H9 (cell line): ENCODE measurements at regions not wholly inside any gene's neighbourhood (a gene's known extent, or its start where the extent isn't known, plus 50 kb on each side); places are given as distances from the start of the nearest gene placed in this dataset.

Experiments
- DNase-seq: peaks from one replicate; pipeline ENCODE4 v3.0.0-alpha.2; 2017
- H2AFZ ChIP-seq: one replicate; pipeline ENCODE4 v1.6.1; 2013; ENCODE audit warnings: mild to moderate bottlenecking, low read length, control low read depth, moderate library complexity
- H2AK5ac ChIP-seq: 2 replicates; pipeline ENCODE4 v1.6.1; 2013; ENCODE audit warnings: low read length, control low read depth, mixed read lengths; ENCODE audit not compliant: insufficient read length
- H2BK120ac ChIP-seq: one replicate; pipeline ENCODE4 v1.6.1; 2013; ENCODE audit warnings: low read depth, mild to moderate bottlenecking, low read length, control low read depth, inconsistent platforms; ENCODE audit not compliant: poor library complexity, severe bottlenecking
- H2BK12ac ChIP-seq: 2 replicates; pipeline ENCODE4 v1.6.1; 2013; ENCODE audit warnings: low read length, control low read depth, mixed read lengths, low read depth; ENCODE audit not compliant: insufficient read length
- H2BK15ac ChIP-seq: 2 replicates; pipeline ENCODE4 v1.6.1; 2013; ENCODE audit warnings: low read depth, low read length, control low read depth
- H2BK20ac ChIP-seq: one replicate; pipeline ENCODE4 v1.6.1; 2013; ENCODE audit warnings: low read depth, mild to moderate bottlenecking, low read length, control low read depth, inconsistent platforms; ENCODE audit not compliant: poor library complexity, severe bottlenecking
- H2BK5ac ChIP-seq: 2 replicates; pipeline ENCODE4 v1.6.1; 2013; ENCODE audit warnings: low read length, control low read depth, mixed read lengths; ENCODE audit not compliant: insufficient read length
- H3K14ac ChIP-seq: 2 replicates; pipeline ENCODE4 v1.6.1; 2013; ENCODE audit warnings: low read length, control low read depth; ENCODE audit not compliant: insufficient read depth
- H3K18ac ChIP-seq: 2 replicates; pipeline ENCODE4 v1.6.1; 2013; ENCODE audit warnings: low read depth, mild to moderate bottlenecking, mixed read lengths, low read length, control low read depth; ENCODE audit not compliant: insufficient read length
- H3K23ac ChIP-seq: 2 replicates; pipeline ENCODE4 v1.6.1; 2013; ENCODE audit warnings: low read length, control low read depth, mixed read lengths, low read depth; ENCODE audit not compliant: insufficient read length
- H3K23me2 ChIP-seq: 2 replicates; pipeline ENCODE4 v1.6.1; 2013; ENCODE audit warnings: low read depth, mild to moderate bottlenecking, mixed read lengths, low read length, control low read depth; ENCODE audit not compliant: insufficient read length, poor library complexity, severe bottlenecking
- H3K27ac ChIP-seq: 2 replicates; pipeline ENCODE4 v1.5.1; 2013; ENCODE audit warnings: low read length, control low read depth, mixed read lengths, low read depth; ENCODE audit not compliant: insufficient read length
- H3K27me3 ChIP-seq: 2 replicates; pipeline ENCODE4 v1.6.1; 2013; ENCODE audit warnings: low read length, control low read depth, inconsistent platforms; ENCODE audit not compliant: insufficient read depth
- H3K4ac ChIP-seq: 2 replicates; pipeline ENCODE4 v1.6.1; 2013; ENCODE audit warnings: low read depth, mild to moderate bottlenecking, control low read depth, inconsistent platforms, low read length, moderate library complexity
- H3K4me1 ChIP-seq: 2 replicates; pipeline ENCODE4 v1.6.1; 2013; ENCODE audit warnings: low read length, control low read depth, inconsistent platforms; ENCODE audit not compliant: insufficient read depth
- H3K4me2 ChIP-seq: 2 replicates; pipeline ENCODE4 v1.6.1; 2013; ENCODE audit warnings: low read length, control low read depth, mixed read lengths; ENCODE audit not compliant: insufficient read length, insufficient read depth
- H3K56ac ChIP-seq: 2 replicates; pipeline ENCODE4 v1.6.1; 2013; ENCODE audit warnings: low read depth, mild to moderate bottlenecking, mixed read lengths, low read length, control low read depth; ENCODE audit not compliant: insufficient read length
- H3K79me1 ChIP-seq: 2 replicates; pipeline ENCODE4 v1.6.1; 2013; ENCODE audit warnings: low read depth, mild to moderate bottlenecking, moderate library complexity, low read length, control low read depth, inconsistent platforms; ENCODE audit not compliant: insufficient read depth, poor library complexity, severe bottlenecking
- H3K79me2 ChIP-seq: 2 replicates; pipeline ENCODE4 v1.6.1; 2013; ENCODE audit warnings: low read length, control low read depth, inconsistent platforms; ENCODE audit not compliant: insufficient read depth
- H3K9ac ChIP-seq: 2 replicates; pipeline ENCODE4 v1.6.1; 2013; ENCODE audit warnings: low read length, control low read depth, mixed read lengths; ENCODE audit not compliant: insufficient read length; ENCODE audit errors: extremely low read depth
- H3K9me3 ChIP-seq: one replicate; pipeline ENCODE4 v1.6.1; 2013; ENCODE audit warnings: low read depth, low read length, inconsistent platforms; ENCODE audit not compliant: control insufficient read depth
- H3T11ph ChIP-seq: one replicate; pipeline ENCODE4 v1.6.1; 2013; ENCODE audit warnings: mild to moderate bottlenecking, low read length, control low read depth, inconsistent platforms
- H4K20me1 ChIP-seq: one replicate; pipeline ENCODE4 v1.6.1; 2013; ENCODE audit not compliant: control insufficient read depth, insufficient read length, insufficient read depth
- H4K5ac ChIP-seq: 2 replicates; pipeline ENCODE4 v1.6.1; 2013; ENCODE audit warnings: low read depth, mild to moderate bottlenecking, mixed read lengths, low read length, control low read depth; ENCODE audit not compliant: insufficient read length
- H4K8ac ChIP-seq: replicated peaks from 2 replicates; pipeline ENCODE4 v1.6.1; 2013; ENCODE audit warnings: low read length, control low read depth, mixed read lengths, low read depth; ENCODE audit not compliant: insufficient read length
- H4K91ac ChIP-seq: 2 replicates; pipeline ENCODE4 v1.6.1; 2013; ENCODE audit warnings: low read depth, mild to moderate bottlenecking, moderate library complexity, mixed read lengths, low read length, control low read depth; ENCODE audit not compliant: insufficient read length
- H3K27ac Mint-ChIP-seq, 3 experiments: 2 replicates in 2 of 3; 3 replicates in 1 of 3; pipeline ENCODE4 v1.8.0; 2020 to 2021; ENCODE audit warnings: mixed read lengths in 3 of 3, mild to moderate bottlenecking in 1 of 3, moderate library complexity in 1 of 3
- H3K27me3 Mint-ChIP-seq: 2 replicates; pipeline ENCODE4 v1.8.0; 2021; ENCODE audit warnings: low read depth, mild to moderate bottlenecking, moderate library complexity, mixed read lengths
- H3K36me3 Mint-ChIP-seq, 3 experiments: 2 replicates in 2 of 3; 3 replicates in 1 of 3; pipeline ENCODE4 v1.8.0; 2020 to 2021; ENCODE audit warnings: low read depth in 3 of 3, mixed read lengths in 3 of 3; ENCODE audit not compliant: insufficient read depth in 1 of 3
- H3K4me1 Mint-ChIP-seq, 2 experiments: 2 replicates each; pipeline ENCODE4 v1.8.0; 2020; ENCODE audit warnings: mixed read lengths in 2 of 2
- H3K4me3 Mint-ChIP-seq, 2 experiments: 2 replicates in 1 of 2; 3 replicates in 1 of 2; pipeline ENCODE4 v1.8.0; 2020 to 2021; ENCODE audit warnings: mild to moderate bottlenecking in 2 of 2, mixed read lengths in 2 of 2, moderate library complexity in 1 of 2
- H3K9me3 Mint-ChIP-seq, 2 experiments: 2 replicates in 1 of 2; 3 replicates in 1 of 2; pipeline ENCODE4 v1.8.0; 2020; ENCODE audit warnings: mild to moderate bottlenecking in 2 of 2, mixed read lengths in 2 of 2, moderate library complexity in 1 of 2
- WGBS: extraction: QIAGEN DNeasy Blood & Tissue Kit; methylation state at CpG from one replicate; pipeline ENCODE4 v1.1.7; 2013; ENCODE audit warnings: missing lambda C conversion rate, low lambda C conversion rate, mixed read lengths; ENCODE audit not compliant: insufficient read length; ENCODE audit errors: extremely low coverage; 5-methylcytosine and 5-hydroxymethylcytosine counted together
- TF ChIP-seq, protein P1 (sequence below): fragments of 200-600 bp; sonication (generic); conservative IDR thresholded peaks from 3 replicates; pipeline ENCODE4 v1.8.0; 2021; ENCODE audit warnings: antibody characterized with exemption, mild to moderate bottlenecking

DNA sequence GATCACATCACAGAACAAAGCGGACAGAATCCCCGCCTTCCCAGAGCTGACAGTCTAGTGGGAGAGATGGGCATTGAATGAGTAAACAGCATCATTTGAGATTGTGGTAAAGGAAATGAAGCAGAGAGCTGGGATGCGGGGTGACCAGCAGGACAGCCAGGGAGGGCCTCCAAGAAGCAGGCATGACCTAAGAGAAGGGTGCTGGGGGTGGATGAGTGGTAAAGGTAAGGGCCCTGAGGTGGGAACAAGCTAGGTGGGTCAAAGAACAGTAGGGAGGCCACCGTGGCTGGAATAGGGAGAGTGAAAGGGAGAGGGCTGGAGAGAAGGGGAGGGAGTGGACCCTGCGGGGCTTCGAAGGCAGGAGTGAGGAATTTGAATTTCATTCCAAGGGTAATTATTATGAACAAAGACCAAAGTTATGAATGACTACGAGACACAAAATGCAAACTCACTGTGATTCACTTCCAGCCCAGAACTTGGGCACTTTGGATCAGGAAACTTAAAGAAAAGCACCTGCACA lies 61.4 kb downstream of the CEBPB start:
- peak overlapping the region in 1 of 3 experiments; percentile 53; a peak in 1 of 7 replicates for H3K27ac Mint-ChIP-seq
- Histone ChIP-seq H3K56ac (no peak overlapping the region), H2BK12ac (no peak overlapping the region), H3K4me2 (no peak overlapping the region), H2BK15ac (no peak overlapping the region), H2BK5ac (no peak overlapping the region), H3K4ac (no peak overlapping the region), H4K5ac (no peak overlapping the region), H3T11ph (no peak overlapping the region), H2AFZ (no peak overlapping the region), H3K4me1 (no peaks in the 10 kb centered on the region), H3K9me3 (no peaks in the 10 kb centered on the region), H3K79me2 (no peaks in the 10 kb centered on the region), H2BK120ac (no peak overlapping the region), H3K23me2 (no peaks in the 10 kb centered on the region), H4K20me1 (no peaks in the 10 kb centered on the region), H3K23ac (no peak overlapping the region), H3K18ac (no peak overlapping the region), H3K14ac (no peak overlapping the region), H3K79me1 (no peaks in the 10 kb centered on the region), H2BK20ac (no peak overlapping the region), H4K91ac (no peak overlapping the region), H3K27ac (no peak overlapping the region), H3K9ac (no peak overlapping the region), H4K8ac (no peak overlapping the region), H2AK5ac (no peak overlapping the region), H3K27me3 (no peaks in the 10 kb centered on the region)
- no peak for DNase-seq
- H3K4me1 Mint-ChIP-seq, result peaks cover 3 to 11% of the 10 kb centered on the region in 2 experiments; a peak in 3 of 4 replicates
- 0 out of 2 replicates have a peak, but pooled peaks cover 1% of the 10 kb centered on the region for H3K27me3 Mint-ChIP-seq
- WGBS, result no CpG with 5 or more reads among the region's 7 CpGs
- no peaks in the 10 kb centered on the region for H3K9me3 Mint-ChIP-seq
- no peak overlapping the region for H3K4me3 Mint-ChIP-seq
- H3K36me3 Mint-ChIP-seq, result no peaks in the 10 kb centered on the region
- TF ChIP-seq, protein P1, sequence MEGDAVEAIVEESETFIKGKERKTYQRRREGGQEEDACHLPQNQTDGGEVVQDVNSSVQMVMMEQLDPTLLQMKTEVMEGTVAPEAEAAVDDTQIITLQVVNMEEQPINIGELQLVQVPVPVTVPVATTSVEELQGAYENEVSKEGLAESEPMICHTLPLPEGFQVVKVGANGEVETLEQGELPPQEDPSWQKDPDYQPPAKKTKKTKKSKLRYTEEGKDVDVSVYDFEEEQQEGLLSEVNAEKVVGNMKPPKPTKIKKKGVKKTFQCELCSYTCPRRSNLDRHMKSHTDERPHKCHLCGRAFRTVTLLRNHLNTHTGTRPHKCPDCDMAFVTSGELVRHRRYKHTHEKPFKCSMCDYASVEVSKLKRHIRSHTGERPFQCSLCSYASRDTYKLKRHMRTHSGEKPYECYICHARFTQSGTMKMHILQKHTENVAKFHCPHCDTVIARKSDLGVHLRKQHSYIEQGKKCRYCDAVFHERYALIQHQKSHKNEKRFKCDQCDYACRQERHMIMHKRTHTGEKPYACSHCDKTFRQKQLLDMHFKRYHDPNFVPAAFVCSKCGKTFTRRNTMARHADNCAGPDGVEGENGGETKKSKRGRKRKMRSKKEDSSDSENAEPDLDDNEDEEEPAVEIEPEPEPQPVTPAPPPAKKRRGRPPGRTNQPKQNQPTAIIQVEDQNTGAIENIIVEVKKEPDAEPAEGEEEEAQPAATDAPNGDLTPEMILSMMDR, result no peak
